A673 (cell line): ENCODE measurements at regions not wholly inside any gene's neighbourhood (a gene's known extent, or its start where the extent isn't known, plus 50 kb on each side); places are given as distances from the start of the nearest gene placed in this dataset.
A peak's percentile ranks its signal among the peaks of the same experiment; 100 is the strongest.

ENCODE experiments used
- CTCF ChIP-seq: fragments of 300-800, 200-600 bp; sonication (generic); conservative IDR thresholded peaks from 2 replicates; pipeline ENCODE4 v1.5.1; 2017; ENCODE audit warnings: low read depth, mild to moderate bottlenecking, antibody characterized with exemption, low read length, moderate library complexity, mixed read lengths
- EZH2 ChIP-seq: fragments of 200-600 bp; sonication (generic); IDR thresholded peaks from 2 replicates; pipeline ENCODE4 v1.6.1; 2017; ENCODE audit warnings: borderline replicate concordance, low read depth, mild to moderate bottlenecking, mixed read lengths, antibody characterized with exemption, low read length; ENCODE audit not compliant: poor library complexity, severe bottlenecking

- peak; percentile 30; the same call in 1 of the 2 replicates for TF ChIP-seq CTCF
- no peak for TF ChIP-seq EZH2
Measured at GRCh38 chr4:128385683-128386304, 98.2 kb upstream of the PGRMC2 start.
